Endothelial cell (in vitro differentiated cells): ENCODE measurements at regions not wholly inside any gene's neighbourhood (a gene's known extent, or its start where the extent isn't known, plus 50 kb on each side); places are given as distances from the start of the nearest gene placed in this dataset.

ENCODE experiments used
- DNase-seq: peaks from one replicate; pipeline ENCODE4 v3.0.0; 2021; ENCODE audit warnings: low spot score
- H3K27ac Mint-ChIP-seq: one replicate; pipeline ENCODE4 v1.8.0; 2021; ENCODE audit warnings: mixed read lengths, inconsistent platforms; ENCODE audit not compliant: unreplicated experiment
- H3K27me3 Mint-ChIP-seq: one replicate; pipeline ENCODE4 v1.8.0; 2021; ENCODE audit warnings: mild to moderate bottlenecking, moderate library complexity, mixed read lengths, inconsistent platforms; ENCODE audit not compliant: unreplicated experiment
- H3K36me3 Mint-ChIP-seq: one replicate; pipeline ENCODE4 v1.8.0; 2021; ENCODE audit warnings: mild to moderate bottlenecking, low read depth, mixed read lengths, inconsistent platforms; ENCODE audit not compliant: unreplicated experiment
- H3K4me1 Mint-ChIP-seq: one replicate; pipeline ENCODE4 v1.8.0; 2021; ENCODE audit warnings: mild to moderate bottlenecking, mixed read lengths, inconsistent platforms; ENCODE audit not compliant: unreplicated experiment
- H3K4me3 Mint-ChIP-seq: one replicate; pipeline ENCODE4 v1.8.0; 2021; ENCODE audit warnings: mild to moderate bottlenecking, mixed read lengths, inconsistent platforms; ENCODE audit not compliant: unreplicated experiment
- H3K9me3 Mint-ChIP-seq: one replicate; pipeline ENCODE4 v1.8.0; 2021; ENCODE audit warnings: mixed read lengths, inconsistent platforms; ENCODE audit not compliant: unreplicated experiment
- CTCF ChIP-seq: fragments of 200-600 bp; sonication (generic); IDR thresholded peaks from one replicate; pipeline ENCODE4 v1.5.0; 2021; ENCODE audit warnings: antibody characterized with exemption; ENCODE audit not compliant: unreplicated experiment

DNA sequence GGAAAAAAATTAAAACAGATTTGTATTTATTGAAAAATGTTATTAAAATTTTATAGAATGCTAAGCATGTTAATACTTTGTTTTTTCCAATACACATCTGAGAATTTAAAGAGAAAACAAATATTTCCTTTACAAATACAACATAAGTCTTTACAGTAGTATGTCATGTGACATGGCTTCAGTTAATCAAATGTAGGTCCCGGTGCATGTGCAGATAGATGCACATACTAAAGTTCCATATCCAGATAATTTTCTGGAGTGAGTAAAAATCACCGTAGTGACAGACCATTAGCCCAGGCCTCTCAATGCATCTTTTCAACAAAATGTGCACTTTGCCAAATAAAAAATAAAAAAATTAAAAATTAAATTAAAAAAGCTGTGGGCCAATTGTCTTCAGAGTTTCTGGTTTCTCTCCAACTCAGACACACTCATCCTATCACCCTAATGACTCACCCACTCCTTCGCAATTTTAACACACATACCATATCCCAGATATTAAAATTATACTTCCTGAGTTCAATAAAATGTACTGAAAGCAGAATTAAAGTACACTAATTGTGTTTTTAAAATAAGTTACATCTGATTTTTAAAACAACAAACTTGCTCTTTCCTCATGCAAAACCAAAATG is 508.1 kb downstream of the NR2F1-AS1 start:
- Mint-ChIP-seq H3K27ac (no peak overlapping the region), H3K4me3 (no peak overlapping the region), H3K27me3 (no peaks in the 10 kb centered on the region), H3K4me1 (no peaks in the 10 kb centered on the region), H3K36me3 (no peaks in the 10 kb centered on the region), H3K9me3 (no peaks in the 10 kb centered on the region)
- TF ChIP-seq CTCF, result no peak
- DNase-seq, result no peak

GRCh38 chr5:93071710-93072109 is 509.3 kb downstream of the NR2F1-AS1 start:
- H3K4me3 Mint-ChIP-seq, result no peak overlapping the region
- DNase-seq, result no peak
- no peak for TF ChIP-seq CTCF
- H3K9me3 Mint-ChIP-seq, result no peaks in the 10 kb centered on the region
- no peak overlapping the region for H3K27ac Mint-ChIP-seq
- H3K4me1 Mint-ChIP-seq, result no peaks in the 10 kb centered on the region
- no peaks in the 10 kb centered on the region for H3K27me3 Mint-ChIP-seq
- no peaks in the 10 kb centered on the region for H3K36me3 Mint-ChIP-seq

GRCh38 chr5:93070938-93071337 is 510.1 kb downstream of the NR2F1-AS1 start:
- no peak for DNase-seq
- TF ChIP-seq CTCF, result no peak
- Mint-ChIP-seq H3K4me3 (no peak overlapping the region), H3K4me1 (no peaks in the 10 kb centered on the region), H3K27ac (no peak overlapping the region), H3K27me3 (no peaks in the 10 kb centered on the region), H3K9me3 (no peaks in the 10 kb centered on the region), H3K36me3 (no peaks in the 10 kb centered on the region)

GRCh38 chr5:93069276-93069675 is 511.7 kb downstream of the NR2F1-AS1 start:
- Mint-ChIP-seq H3K4me1 (no peaks in the 10 kb centered on the region), H3K27me3 (no peaks in the 10 kb centered on the region), H3K4me3 (no peak overlapping the region), H3K9me3 (no peaks in the 10 kb centered on the region), H3K27ac (no peak overlapping the region), H3K36me3 (no peaks in the 10 kb centered on the region)
- no peak for DNase-seq
- TF ChIP-seq CTCF, result no peak

GRCh38 chr5:93062548-93062947 is 518.5 kb downstream of the NR2F1-AS1 start:
- DNase-seq, result no peak
- TF ChIP-seq CTCF, result no peak
- no peaks in the 10 kb centered on the region for H3K9me3 Mint-ChIP-seq
- H3K4me3 Mint-ChIP-seq, result no peak overlapping the region
- no peaks in the 10 kb centered on the region for H3K4me1 Mint-ChIP-seq
- H3K36me3 Mint-ChIP-seq, result no peaks in the 10 kb centered on the region
- no peak overlapping the region for H3K27ac Mint-ChIP-seq
- no peaks in the 10 kb centered on the region for H3K27me3 Mint-ChIP-seq
